Lower lobe of right lung (tissue), 2 donors: ENCODE measurements at regions not wholly inside any gene's neighbourhood (a gene's known extent, or its start where the extent isn't known, plus 50 kb on each side); places are given as distances from the start of the nearest gene placed in this dataset.

Source experiments
- ATAC-seq, 2 donors: fragments of 200-7000 bp; cut with Tn5 transposase; one replicate each; pipeline ENCODE4 v1.9.1; 2020 to 2022; ENCODE audit warnings: mild to moderate bottlenecking in 2 of 2, moderate library complexity in 2 of 2
- DNase-seq: peaks from one replicate; pipeline ENCODE4 v3.0.0-alpha.2; 2020
- H3K27ac ChIP-seq: fragments of 200-600 bp; one replicate; pipeline ENCODE4 v1.8.0; 2022
- H3K27me3 ChIP-seq: fragments of 200-600 bp; one replicate; pipeline ENCODE4 v1.8.0; 2022; ENCODE audit warnings: low read depth
- H3K36me3 ChIP-seq: fragments of 200-600 bp; one replicate; pipeline ENCODE4 v1.8.0; 2022; ENCODE audit warnings: mild to moderate bottlenecking
- H3K4me1 ChIP-seq: fragments of 200-600 bp; one replicate; pipeline ENCODE4 v1.8.0; 2022
- H3K4me3 ChIP-seq: fragments of 200-600 bp; one replicate; pipeline ENCODE4 v1.8.0; 2022; ENCODE audit warnings: mild to moderate bottlenecking
- H3K9me3 ChIP-seq: fragments of 200-600 bp; one replicate; pipeline ENCODE4 v1.8.0; 2022
- intact Hi-C: fragments of 100-400 bp; cut with DNase I; formaldehyde crosslinking; loops from one replicate; pipeline ENCODE4 v1.11.0; 2022
- TF ChIP-seq, protein P1 (sequence below): fragments of 200-600 bp; IDR thresholded peaks from one replicate; pipeline ENCODE4 v1.8.0; 2022; ENCODE audit warnings: antibody characterized with exemption, mild to moderate bottlenecking
- donor health status: DM: no; HTN: yes; CAD: no; lungs with severe emphysema.

DNA sequence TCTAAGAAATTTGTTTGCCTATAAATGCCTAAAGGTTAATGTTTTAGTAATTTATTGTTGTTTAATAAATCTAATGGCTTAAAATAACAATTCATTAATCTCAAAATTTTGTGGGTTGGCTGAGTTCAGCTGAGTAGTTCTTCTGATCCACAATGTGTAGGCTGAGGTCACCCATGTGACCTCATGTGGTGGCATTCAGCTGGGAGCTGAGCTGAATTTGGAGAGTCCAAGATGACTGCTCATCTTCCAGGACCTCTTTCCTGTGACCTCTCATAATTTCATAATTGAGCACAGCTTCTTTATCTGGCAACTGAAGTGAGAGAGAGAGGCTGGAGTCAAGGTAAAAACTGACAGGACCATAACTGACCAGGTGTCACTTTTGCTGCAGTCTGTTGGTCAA, 132.4 kb downstream of the TXNL1 start:
- no peak overlapping the region for H3K4me3 ChIP-seq
- DNase-seq (no peak), ATAC-seq (no peak)
- no peaks in the 10 kb centered on the region for H3K27me3 ChIP-seq
- H3K9me3 ChIP-seq, result no peaks in the 10 kb centered on the region
- H3K36me3 ChIP-seq, result no peaks in the 10 kb centered on the region
- TF ChIP-seq, protein P1, sequence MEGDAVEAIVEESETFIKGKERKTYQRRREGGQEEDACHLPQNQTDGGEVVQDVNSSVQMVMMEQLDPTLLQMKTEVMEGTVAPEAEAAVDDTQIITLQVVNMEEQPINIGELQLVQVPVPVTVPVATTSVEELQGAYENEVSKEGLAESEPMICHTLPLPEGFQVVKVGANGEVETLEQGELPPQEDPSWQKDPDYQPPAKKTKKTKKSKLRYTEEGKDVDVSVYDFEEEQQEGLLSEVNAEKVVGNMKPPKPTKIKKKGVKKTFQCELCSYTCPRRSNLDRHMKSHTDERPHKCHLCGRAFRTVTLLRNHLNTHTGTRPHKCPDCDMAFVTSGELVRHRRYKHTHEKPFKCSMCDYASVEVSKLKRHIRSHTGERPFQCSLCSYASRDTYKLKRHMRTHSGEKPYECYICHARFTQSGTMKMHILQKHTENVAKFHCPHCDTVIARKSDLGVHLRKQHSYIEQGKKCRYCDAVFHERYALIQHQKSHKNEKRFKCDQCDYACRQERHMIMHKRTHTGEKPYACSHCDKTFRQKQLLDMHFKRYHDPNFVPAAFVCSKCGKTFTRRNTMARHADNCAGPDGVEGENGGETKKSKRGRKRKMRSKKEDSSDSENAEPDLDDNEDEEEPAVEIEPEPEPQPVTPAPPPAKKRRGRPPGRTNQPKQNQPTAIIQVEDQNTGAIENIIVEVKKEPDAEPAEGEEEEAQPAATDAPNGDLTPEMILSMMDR, result no peak
- intact Hi-C loops, result no loop called here
- H3K4me1 ChIP-seq, result no peaks in the 10 kb centered on the region
- H3K27ac ChIP-seq, result no peak overlapping the region

DNA sequence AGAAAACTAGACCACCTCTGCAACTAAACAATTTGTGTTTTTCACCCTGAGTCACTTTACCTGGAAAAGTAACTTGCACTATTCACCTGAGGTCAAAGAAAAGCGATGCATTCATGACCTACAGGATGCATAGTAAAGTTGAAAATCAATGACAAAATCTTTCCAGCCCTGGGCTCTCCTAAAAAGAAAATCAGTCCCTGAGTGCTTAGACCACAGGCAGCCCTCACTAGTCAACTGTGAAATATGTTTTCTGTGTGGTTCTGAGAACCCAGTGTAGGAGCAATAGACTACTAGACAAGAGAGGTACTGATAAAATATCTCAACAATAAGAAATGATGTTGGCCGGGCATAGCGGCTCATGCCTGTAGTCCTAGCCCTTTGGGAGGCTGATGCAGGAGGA, 133.1 kb downstream of the TXNL1 start:
- no peak overlapping the region for H3K4me3 ChIP-seq
- TF ChIP-seq, protein P1, result no peak
- H3K27ac ChIP-seq, result no peak overlapping the region
- H3K36me3 ChIP-seq, result no peaks in the 10 kb centered on the region
- DNase-seq (no peak), ATAC-seq (no peak)
- no peaks in the 10 kb centered on the region for H3K4me1 ChIP-seq
- H3K27me3 ChIP-seq, result no peaks in the 10 kb centered on the region
- intact Hi-C loops, result no loop called here
- no peaks in the 10 kb centered on the region for H3K9me3 ChIP-seq

DNA sequence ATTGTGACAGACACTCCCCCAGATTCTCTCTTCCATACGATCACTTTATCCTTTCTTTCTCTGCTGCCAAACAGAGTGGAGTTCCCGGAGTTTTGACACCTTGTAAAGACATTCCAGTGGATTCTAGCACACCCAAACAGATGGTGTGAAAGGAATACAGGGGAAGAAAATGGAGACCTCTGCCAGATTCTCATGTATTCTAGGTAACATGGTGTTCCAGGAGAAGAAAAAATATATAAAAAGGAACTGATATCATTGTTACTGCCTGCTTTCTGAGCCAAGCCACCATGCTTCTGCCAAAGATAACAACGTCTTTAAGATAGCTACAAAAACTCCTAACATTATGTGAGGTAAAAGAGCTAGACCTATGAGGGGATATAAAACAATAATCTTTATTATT, 136.5 kb downstream of the TXNL1 start:
- DNase-seq, result no peak
- intact Hi-C loops, result no loop called here
- Histone ChIP-seq H3K4me3 (no peak overlapping the region), H3K27me3 (no peaks in the 10 kb centered on the region), H3K9me3 (no peaks in the 10 kb centered on the region), H3K27ac (no peak overlapping the region), H3K4me1 (no peaks in the 10 kb centered on the region), H3K36me3 (no peaks in the 10 kb centered on the region)
- TF ChIP-seq, protein P1, result no peak
- no peak for ATAC-seq

DNA sequence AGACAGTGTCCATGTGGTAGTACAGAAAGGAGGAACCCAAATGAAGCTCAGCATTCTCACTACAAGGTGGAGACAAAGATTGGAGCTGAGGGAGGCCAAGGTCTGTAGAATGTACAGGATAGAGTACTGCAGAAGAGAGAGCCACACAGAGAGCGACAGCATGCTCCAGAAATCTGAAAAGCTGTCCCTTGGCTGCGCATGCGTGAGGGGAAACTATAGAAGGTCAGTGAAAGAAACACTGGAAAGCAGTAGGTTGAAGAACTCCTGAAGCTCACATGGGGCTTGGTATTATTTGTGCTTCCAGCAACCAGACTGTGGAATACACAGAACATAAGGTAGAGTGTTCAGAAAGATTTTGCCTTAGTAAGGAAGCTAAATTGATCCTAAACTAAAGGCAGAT, 142.5 kb downstream of the TXNL1 start:
- TF ChIP-seq, protein P1, result no peak
- H3K9me3 ChIP-seq, result no peaks in the 10 kb centered on the region
- no peak overlapping the region for H3K27ac ChIP-seq

DNA sequence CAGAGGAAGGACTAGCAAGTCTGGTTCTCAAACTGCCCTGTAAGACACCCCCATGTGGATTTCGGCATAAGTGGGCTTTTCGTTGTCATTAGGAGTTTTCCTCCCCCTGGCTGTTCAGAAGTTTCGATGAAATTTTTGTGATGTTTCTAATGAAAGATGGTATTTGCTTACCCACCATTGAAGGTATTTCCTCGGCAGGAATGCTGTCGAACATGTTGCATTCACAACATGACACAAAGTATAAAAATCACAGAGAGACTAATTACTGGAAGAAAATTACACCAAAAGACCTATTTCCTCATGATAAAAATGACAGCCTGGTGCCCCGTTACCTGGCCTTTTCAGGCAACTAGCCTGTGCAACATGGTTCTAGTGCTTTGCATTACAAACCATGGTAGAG, 144.9 kb downstream of the TXNL1 start:
- DNase-seq, result no peak
- H3K36me3 ChIP-seq, result no peaks in the 10 kb centered on the region
- no peak overlapping the region for H3K4me3 ChIP-seq
- no peaks in the 10 kb centered on the region for H3K9me3 ChIP-seq
- H3K27me3 ChIP-seq, result no peaks in the 10 kb centered on the region
- no peak overlapping the region for H3K27ac ChIP-seq
- TF ChIP-seq, protein P1, result no peak
- intact Hi-C loops, result no loop called here
- ATAC-seq, result no peak
- H3K4me1 ChIP-seq, result no peaks in the 10 kb centered on the region

More for the DNA sequence above, 142.5 kb downstream of the TXNL1 start:
- no peaks in the 10 kb centered on the region for H3K36me3 ChIP-seq
- ATAC-seq (no peak), DNase-seq (no peak)
- no peaks in the 10 kb centered on the region for H3K27me3 ChIP-seq
- no peak overlapping the region for H3K4me3 ChIP-seq
- intact Hi-C loops, result no loop called here
- H3K4me1 ChIP-seq, result no peaks in the 10 kb centered on the region

DNA sequence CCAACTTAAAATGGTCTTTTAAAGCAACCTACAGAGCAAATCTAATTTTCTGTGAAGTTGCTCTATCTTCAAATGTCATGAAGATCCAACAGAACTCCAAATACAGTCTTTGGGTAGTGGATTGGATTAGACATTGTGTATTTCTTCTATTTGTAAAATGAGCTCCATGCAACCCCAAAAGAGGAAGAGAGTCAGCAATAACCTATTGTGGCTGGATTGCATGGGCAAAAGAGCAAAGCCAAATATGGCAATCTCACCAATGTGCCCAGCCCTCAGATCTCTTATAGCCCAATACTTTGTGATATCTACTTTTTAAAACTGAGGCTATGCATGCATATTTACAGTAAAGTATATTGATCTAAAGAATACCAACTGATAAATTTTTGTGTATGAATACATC, 146.3 kb downstream of the TXNL1 start:
- ATAC-seq, result no peak
- no peak for DNase-seq
- H3K27ac ChIP-seq, result no peak overlapping the region
- H3K4me1 ChIP-seq, result no peaks in the 10 kb centered on the region
- intact Hi-C loops, result no loop called here
- no peaks in the 10 kb centered on the region for H3K9me3 ChIP-seq
- TF ChIP-seq, protein P1, result no peak
- no peak overlapping the region for H3K4me3 ChIP-seq
- no peaks in the 10 kb centered on the region for H3K27me3 ChIP-seq
- H3K36me3 ChIP-seq, result no peaks in the 10 kb centered on the region
